Cardiac septum (tissue), 1 donor: ENCODE measurements at regions not wholly inside any gene's neighbourhood (a gene's known extent, or its start where the extent isn't known, plus 50 kb on each side); places are given as distances from the start of the nearest gene placed in this dataset.
"Not testable (repeated sequence)": the region's sequence is repeated elsewhere in the genome, so short reads cannot be mapped to it uniquely, and the experiment has no call there.

Source experiments
- DNase-seq: peaks from one replicate; pipeline ENCODE4 v3.0.0-alpha.2; 2020; ENCODE audit warnings: low spot score
- intact Hi-C: fragments of 100-400 bp; cut with DNase I; formaldehyde crosslinking; loops from one replicate; pipeline ENCODE4 v1.14.0; 2022
- donor health status: DM: no; HTN: no; CAD: no.

DNA sequence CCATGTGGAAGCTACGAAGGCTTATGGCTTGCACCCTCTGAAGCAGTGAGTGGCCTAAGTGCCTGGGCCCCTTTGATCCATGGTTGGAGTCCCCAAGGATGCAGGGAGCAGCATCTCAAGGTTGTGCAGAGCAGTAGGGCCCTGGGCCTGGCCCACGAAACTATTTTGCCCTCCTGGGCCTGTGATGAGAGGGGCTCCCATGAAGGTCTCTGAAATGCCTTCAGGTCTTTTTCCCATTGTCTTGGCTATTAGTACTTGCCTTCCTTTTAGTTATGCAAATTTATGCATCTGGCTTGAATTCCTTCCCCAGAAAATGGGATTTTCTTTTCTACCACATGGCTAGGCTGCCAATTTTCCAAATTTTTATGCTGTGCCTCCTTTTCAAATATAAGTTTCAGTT, 158.8 kb upstream of the MME start:
- intact Hi-C loops = no loop called here
- DNase-seq = no peak

DNA sequence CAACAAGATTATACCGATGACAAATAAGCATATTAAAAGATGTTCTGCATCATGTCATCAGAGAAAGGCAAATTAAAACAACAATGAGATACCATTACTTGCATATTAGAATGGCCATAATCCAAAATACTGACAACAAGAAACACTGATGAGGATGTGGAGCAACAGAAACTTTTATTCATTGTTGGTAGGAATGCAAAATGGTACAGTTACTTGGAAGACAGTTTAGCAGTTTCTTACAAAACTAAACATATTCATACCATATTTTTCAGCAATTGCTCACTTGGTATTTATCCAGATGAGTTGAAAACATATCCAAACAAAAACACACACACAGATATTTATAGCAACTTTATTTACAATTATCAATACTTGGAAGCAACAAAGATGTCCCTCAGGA, 160.9 kb upstream of the MME start:
- intact Hi-C loops = no loop called here

DNA sequence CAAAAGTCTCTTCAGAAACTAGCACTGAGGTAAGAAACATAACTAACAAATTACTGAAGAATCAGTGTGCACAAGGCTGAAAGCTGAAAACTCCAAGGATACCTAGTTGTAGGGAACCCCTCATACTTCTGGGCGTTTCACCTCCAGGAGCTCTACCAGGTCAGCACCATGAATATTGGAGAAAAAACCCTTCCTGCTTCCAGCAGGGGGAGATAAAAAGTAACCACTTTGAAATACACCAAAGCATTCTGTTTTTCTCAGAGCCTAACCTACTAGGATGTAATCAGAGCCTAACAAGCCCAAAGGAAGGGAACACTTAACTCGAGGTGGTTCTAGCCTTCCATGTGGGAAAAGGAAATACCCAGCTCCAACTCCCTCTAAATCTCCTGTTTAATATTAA, 175.8 kb upstream of the MME start:
- DNase-seq = no peak
- intact Hi-C loops = loop anchor here (5.0 kb wide), 1 partner anchor 328 kb away; no protein-coding TSS in a partner anchor

More for the DNA sequence above, 160.9 kb upstream of the MME start:
- no peak for DNase-seq

DNA sequence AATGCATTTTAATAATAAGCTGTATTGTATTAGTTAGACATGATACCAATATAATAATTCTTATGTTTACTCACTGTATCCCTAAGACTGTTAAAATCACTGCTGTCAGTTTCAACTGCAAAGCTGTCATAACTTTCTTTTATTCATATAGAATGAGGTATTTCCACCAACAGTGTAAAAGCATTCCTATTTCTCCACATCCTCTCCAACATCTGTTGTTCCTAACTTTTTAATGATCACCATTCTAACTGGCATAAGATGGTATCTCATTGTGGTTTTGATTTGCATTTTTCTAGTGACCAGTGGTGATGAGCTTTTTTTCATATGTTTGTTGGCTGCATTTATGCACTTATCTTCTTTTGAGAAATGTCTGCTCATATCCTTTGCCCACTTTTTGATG, 177.6 kb upstream of the MME start:
- not testable (repeated sequence) for DNase-seq
- intact Hi-C loops = loop anchor here (5.0 kb wide), 1 partner anchor 330 kb away; no protein-coding TSS in a partner anchor

DNA sequence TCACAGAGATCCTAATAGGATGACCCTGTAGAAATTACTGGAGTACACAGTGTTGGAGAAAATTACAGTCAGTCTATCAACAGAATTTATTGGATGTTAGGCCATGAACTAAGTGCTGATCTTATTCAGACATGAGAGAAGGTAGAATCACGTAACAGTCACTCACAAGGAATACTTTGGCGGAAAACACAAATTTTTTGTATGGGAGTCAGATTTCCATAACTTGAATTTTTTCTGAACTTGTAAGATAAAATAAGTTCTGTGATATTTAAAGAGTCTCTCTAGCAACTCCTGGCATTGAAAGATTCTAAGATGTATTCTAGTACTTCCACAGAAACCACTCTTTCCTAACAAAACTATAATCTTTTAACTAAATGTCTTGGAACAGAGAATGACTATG, 178.8 kb upstream of the MME start:
- DNase-seq = no peak
- intact Hi-C loops = loop anchor here (5.0 kb wide), 1 partner anchor 331 kb away; no protein-coding TSS in a partner anchor

DNA sequence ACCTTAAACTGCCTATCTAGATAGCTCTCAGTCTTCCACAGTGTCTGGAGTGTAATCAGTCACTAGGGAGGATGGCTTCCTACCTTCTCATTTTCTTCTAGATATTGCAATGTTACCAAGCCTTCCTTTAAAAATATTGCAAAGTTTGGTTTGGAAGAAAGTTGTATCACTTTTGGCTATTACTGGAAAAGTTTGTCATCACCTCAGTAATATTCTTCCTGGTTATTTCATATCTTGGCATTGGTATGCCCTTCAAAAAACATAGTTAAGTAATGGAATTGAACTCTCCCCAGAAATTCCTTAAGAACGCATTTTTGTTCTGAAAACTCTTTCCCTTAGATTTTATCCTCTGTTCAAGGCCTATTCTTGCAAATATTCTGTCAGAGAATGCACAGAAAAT, 179.3 kb upstream of the MME start:
- no peak for DNase-seq
- intact Hi-C loops = loop anchor here (5.0 kb wide), 1 partner anchor 331 kb away; no protein-coding TSS in a partner anchor

DNA sequence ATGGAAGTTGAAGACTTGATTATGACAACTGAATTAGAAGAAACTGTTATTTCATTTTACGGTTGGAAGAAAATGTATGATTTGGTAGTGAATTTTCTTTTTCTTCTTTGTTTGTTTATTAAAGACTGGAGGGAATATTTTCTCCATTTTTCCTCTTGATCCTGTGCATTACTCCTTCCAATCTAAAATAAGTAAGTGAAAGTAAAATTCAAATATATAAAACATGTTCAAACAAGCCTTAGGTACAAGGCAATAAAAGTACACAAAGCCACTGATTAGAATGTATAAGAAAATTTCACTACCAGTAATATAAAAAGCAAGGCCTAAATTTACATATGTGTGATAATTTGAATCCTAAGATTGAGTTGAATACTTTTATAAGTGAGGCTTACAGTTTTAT, 181.2 kb upstream of the MME start:
- intact Hi-C loops = no loop called here
- no peak for DNase-seq

DNA sequence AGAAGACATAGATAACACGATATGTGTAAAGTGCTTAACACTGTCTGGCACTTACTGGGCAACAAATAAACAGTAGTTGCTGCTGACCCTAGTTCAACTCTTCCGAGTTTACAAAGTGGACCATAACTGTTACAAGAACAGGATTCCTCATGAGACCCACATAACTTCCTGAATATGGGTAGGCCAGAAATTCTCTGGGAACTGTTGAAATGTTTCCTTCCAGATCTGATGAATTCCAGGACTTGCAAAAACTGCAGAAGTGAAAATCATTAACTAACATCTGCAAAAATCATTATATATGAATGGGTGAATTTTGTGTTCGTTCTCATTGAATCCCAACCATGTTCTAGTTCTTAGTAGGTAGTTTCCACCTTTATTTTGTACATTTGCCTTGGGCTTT, 181.7 kb upstream of the MME start:
- no peak for DNase-seq
- intact Hi-C loops = no loop called here

DNA sequence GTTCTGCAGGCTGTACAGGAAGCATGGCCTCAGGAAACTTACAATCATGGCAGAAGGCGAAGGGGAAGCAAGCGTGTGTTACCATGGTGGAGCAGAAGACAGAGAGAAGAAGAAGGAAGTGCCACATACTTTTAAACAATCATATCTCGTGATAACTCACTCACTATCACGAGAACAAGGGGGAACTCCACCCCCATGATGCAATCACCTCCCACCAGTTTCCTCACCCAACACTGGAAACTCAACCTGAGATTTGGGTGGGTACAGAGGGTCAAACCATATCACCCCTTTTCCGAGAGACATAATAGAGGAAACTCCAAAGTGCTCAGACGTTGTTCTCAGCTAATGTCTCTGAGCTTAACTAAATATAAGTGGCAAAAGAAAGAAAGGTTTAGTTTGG, 186.3 kb upstream of the MME start:
- DNase-seq = no peak
- intact Hi-C loops = no loop called here

DNA sequence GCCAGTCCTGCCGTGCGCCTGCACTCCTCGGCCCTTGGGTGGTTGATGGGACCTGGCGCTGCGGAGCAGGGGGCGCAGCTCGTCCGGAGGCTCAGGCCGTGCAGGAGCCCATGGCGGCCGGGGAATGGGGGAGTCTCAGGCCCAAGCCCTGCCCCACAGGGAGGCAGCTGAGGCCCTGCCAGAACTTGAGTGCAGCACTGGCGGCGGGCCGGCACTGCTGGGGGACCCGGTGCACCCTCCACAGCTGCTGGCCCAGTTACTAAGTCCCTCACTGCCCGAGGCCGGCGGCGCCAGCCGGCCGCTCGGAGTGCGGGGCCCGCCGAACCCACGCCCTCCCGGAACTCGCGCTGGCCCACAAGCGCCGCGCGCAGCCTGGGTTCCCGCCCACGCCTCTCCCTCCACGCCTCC, 190.9 kb upstream of the MME start:
- intact Hi-C loops = no loop called here
- DNase-seq = no peak

DNA sequence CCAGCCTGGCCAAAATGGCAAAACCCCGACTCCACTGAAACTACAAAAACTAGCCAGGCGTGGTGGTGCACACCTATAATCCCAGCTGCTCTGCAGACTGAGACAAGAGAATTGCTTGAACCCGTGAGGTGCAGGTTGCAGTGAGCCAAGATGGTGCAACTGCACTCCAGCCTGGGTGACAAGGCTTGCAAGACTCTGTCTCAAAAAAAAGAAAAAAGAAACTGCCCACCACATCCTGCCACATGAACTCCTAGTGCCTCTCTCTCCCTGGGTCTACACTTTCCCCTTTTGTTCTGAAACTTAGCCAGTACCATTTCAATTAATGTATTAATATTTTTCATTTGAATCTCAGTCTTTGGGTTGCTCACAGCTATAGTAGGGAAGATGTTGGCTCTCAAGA, 192.2 kb upstream of the MME start:
- intact Hi-C loops = no loop called here
- DNase-seq = no peak

DNA sequence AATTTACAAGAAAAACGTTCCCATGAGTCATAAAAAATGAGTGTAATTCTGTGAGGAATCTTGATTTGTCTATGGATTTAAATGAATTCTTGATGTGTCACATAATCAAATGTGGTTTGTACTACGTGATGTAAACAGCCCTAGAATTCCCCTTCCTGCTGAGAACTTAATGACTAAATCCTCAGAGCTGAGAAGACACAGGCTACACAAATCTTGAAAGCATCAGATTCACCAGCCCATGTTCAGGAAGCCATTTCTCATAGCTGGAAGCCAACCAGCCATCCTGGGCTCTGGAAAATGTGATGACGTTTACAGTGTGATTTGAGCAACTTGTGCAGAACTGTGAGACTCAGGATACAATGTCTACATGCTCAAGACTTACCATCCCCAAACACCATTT, 193.7 kb upstream of the MME start:
- no peak for DNase-seq
- intact Hi-C loops = no loop called here

DNA sequence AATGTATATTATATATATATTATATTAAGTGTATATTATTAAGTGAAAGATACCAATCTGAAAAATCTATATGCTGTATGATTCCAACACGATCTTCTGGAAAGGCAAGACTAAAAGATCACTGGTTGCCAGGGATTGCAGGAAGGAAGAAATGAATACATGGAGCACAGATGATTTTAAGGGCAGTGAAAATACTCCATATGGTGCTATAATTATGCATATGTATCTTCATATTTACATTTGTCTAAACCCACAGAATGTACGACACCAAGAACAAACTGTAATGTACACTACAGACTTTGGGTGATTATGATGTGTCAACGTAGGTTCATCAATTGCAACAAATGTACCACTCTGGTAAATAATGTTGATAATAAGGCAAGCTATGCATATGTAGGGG, 194.7 kb upstream of the MME start:
- DNase-seq = no peak
- intact Hi-C loops = no loop called here

DNA sequence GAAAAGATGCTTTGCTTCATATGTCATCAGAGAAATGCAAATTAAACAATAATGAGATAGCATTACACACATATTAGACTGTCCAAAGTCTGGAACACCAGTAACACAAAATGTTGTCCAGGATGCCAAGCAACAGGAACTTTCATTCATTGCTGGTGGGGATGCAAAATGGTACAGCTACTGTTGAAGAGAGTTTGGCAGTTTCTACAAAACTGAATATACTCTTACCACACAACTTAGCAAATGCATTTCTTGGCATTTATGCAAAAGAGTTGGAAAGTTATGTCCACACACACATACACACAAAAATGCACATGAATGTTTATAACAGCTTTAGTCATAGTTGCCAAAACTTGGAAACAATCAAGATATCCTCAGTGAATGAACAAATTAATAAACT, 195.2 kb upstream of the MME start:
- DNase-seq = no peak
- intact Hi-C loops = no loop called here

DNA sequence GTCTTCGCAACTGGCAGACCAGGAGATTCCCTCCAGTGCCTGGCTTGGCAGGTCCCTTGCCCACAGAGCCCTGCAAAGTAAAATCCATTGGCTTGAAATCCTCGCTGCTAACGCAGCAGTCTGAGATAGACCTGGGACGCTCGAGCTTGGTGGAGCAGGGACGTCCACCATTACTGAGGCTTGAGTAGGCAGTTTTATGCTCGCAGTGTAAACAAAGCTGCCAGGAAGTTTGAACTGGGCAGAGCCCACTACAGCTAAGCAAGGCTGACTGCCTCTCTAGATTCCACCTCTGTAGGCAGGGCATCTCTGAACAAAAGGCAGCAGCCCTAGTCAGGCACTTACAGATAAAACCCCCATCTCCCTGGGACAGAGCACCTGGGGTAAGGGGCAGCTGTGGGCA, 205.0 kb upstream of the MME start:
- DNase-seq = no peak
- intact Hi-C loops = no loop called here

DNA sequence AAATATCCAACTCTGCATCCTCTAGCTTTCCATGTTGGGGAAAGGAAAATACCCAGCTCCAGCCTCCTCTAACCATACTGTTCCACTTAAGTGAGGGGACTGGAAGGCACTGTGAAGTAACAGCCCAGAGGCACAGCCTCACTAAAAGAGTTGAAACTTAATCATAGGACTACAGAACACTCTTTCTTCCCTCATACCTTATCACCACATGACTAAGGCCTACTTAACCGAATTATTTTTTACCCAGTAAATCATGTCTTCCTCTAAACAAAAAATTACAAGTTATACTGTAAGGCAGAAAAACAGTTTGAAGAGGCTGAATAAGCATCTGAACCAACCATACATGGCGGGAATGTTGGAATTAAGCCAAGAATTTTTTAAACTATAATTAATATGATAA, 207.4 kb upstream of the MME start:
- intact Hi-C loops = no loop called here
- no peak for DNase-seq

DNA sequence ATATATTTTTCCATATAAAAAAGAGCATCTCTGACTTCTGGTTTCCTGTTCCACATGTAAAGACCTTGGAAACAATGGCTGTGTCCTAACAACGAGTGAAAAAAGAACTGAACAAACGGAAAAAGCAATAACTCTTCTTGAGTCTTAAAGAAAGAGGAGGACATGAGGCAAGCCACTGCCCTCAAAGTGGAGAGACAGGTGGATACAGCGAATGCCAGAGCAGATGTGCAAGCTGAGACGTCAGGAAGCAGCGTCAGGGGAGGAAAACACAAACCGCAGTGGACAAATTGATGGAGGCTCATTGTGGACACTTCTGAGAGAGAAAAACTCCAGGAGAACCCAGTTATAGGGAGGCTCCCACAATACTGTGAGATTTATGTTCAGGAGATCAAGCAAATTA, 208.0 kb upstream of the MME start:
- intact Hi-C loops = no loop called here
- no peak for DNase-seq

DNA sequence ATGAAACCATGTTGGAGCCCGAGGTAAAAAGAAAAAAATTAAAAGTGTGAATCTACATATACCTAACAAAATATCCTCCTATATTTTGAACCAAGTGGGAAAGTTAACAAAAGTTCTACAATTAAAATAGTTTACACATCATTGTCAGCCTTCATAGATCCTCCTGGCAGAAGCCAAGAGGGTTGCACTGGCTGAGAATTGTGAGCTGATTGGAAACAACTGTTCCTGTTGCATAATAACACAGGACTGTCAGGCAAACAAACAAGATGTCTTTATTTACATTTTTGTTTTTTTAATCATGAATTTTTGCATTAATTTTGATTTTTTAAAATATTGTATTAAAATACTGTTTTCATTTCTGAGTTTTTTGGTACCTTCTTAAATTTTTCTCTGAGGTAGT, 215.2 kb upstream of the MME start:
- DNase-seq = no peak
- intact Hi-C loops = no loop called here

DNA sequence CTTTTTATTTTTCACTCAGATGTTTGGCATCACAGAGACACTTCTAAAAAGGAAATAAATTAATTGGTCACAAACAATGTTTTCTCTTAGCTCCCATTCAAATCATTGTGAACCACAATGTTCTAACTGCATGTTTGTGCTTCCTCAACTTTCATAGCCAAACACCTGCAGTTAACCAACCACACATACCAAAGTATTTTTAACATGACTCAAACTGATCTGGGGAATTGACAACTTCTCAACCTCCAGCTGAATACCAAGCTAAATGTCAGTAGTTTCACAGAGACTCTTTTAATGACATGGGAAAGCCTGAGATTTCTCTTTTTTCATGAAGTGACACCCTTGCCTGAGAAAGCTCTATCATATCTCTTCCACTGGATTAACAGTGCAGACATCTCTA, 217.9 kb upstream of the MME start:
- DNase-seq = no peak
- intact Hi-C loops = no loop called here

DNA sequence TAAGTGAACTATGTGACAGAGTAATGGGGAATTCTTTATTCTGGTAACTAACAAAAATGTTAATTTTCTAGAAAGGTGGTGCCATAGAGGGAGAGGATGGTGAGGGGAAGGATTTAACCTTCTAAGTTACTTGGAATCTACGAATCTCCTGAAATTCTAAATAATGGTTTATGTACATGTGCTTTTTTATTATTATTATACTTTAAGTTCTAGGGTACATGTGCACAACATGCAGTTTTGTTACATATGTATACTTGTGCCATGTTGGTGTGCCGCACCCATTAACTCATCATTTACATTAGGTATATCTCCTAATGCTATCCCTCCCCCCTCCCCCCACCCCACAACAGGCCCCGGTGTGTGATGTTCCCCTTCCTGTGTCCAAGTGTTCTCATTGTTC, 227.1 kb upstream of the MME start:
- DNase-seq, intact Hi-C loops: not testable (repeated sequence)

DNA sequence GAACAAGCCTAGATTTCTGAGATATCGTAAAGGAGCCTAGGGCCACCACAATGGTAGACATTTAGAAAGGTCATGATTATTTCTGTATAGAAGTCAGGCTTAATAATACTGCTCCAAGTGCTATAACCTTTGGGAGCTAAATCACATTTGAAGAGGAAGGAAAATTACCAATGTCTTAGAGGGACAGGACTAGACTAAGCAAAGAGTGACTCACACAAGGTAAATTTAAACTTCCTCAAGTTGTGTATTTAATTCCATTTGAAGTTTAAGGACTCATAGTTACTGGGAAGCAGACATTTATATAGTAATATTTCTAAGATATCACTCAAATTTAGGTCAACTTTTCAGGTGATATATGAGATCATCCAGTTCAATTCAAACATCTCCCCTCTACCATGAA, 227.6 kb upstream of the MME start:
- intact Hi-C loops = no loop called here
- DNase-seq = no peak

DNA sequence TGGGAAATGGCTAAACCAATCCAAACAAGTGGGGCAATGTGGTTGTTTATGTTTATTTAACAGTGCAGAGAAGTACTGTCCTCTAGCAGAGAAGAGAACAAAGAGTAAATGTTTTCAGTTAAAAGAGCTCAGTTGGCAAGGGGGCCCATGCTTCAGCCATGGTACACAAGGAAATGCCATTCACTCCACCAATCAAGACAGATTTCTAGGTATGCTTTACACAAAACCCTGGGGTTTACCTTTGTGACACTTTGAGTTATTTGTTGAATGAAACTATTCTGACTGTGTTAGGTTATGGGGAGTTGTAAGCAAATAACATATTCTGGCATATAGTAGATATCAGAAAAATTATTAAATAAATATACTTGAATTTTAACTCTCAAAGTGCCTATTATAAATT, 228.5 kb upstream of the MME start:
- no peak for DNase-seq

DNA sequence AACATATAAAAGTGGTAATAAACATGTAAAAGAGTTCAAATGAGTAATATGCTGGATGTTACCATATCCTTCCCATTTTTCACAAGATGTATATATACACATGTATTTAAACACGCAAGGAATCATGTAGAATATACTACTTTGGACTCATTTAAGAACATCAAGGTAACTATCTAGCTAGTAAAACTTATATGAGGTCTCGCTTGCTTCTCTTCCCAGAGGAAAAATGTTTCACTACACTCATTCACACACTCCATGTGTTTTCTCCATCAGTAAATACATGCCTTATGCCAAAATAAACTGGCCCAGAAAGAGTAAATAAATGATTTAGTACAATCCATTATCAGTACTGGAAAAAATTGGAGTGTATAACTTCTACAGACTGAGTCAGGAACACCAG, 229.2 kb upstream of the MME start:
- intact Hi-C loops = no loop called here
- no peak for DNase-seq

More for the DNA sequence above, 228.5 kb upstream of the MME start:
- intact Hi-C loops = no loop called here
